HG03159 (cell line): ENCODE measurements at regions not wholly inside any gene's neighbourhood (a gene's known extent, or its start where the extent isn't known, plus 50 kb on each side); places are given as distances from the start of the nearest gene placed in this dataset.

Source experiments
- ATAC-seq: cut with Tn5 transposase; IDR thresholded peaks from one replicate; pipeline ENCODE4 v1.9.1; 2021; ENCODE audit warnings: mild to moderate bottlenecking, moderate library complexity; ENCODE audit not compliant: unreplicated experiment

DNA sequence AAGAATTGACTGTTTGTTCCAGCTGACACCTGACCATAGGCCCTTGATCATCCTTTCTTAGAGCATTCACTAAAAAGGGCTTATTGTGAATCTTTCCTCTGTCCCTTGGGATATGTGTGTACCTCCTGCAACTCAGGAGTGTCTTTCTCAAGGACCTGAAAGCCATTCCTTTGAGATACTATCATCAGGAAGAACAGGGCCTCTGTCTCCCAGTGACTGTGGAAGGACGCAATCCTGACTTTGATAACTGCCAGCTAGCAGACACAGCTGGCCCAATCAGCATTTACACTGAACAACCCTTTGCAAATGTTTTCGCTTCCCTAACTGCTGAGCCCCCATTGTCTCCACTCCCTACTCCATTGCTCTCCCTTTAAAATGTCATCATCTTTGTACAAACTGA, 144.4 kb downstream of the RMI1 start:
- no peak for ATAC-seq

DNA sequence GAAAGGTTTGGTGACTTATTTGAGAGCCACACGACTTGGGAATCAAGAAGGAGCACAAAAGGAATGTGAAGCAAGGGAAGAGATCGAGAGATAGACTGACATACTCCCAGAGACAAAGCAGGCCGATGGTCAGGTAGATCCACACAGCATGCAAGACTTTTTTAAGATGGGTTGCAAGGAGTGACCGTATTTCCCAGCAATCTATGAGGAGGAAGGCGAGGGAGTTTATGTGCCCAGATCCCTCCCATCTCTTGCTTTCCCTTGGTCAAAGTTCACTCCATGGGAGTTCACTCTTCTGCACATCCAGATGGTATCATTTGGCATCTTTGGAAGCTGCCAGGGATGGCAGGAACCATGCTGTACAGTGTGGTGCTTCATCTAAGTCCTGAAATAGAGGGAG, 148.9 kb downstream of the RMI1 start:
- no peak for ATAC-seq

DNA sequence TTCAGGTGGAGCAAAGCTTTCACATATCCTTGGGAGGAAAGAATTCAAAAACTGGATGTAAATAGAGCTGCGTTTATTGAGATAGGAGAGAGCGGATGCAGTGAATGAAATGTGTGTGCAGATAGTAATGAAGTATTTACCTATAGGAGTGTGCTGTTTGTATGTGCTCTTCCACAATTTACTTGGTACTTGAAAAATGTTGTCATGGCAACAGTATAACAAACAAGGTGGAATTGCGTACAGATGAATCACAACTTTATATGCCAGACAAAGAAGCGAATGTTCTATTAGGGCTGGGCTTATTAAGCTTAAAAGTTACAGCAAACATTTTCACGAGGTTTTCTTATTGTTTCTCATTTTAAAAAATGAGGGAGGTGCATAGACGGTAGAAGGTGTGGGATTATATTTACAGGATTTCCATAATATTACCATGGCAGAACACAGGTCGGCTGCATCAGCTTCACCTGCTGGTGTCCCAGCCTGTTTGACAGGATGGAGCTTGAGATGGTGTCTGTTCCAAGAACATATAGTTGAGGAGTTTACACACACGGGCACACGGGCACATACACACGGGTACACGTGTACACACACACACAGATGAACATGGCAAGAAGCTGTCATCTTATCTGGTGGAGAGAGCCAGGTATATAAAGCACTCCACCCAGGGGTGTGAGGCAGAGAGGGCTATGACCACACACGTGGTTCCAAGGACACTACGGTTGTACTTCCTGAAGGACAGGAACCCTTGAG, 155.7 kb downstream of the RMI1 start:
- no peak for ATAC-seq

DNA sequence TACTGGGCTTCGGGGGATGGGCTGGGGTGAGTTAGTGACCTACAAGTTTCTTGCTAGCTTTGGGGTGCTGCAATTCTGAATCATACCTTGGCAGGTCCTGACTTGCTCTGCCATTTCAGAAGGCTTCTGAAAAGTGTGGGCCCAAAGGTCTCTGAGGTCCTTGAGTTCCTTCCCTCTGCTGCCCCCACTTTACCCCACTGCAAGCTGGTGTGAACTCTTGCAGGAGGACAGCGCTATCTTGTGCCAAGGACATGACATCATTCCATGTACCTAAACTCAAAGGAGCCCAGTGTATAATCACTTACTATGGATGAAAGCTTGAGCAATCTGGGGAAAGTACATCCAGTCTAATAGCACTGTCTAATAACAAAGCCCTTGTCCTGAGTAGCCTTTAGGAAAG, 157.4 kb downstream of the RMI1 start:
- ATAC-seq = no peak

DNA sequence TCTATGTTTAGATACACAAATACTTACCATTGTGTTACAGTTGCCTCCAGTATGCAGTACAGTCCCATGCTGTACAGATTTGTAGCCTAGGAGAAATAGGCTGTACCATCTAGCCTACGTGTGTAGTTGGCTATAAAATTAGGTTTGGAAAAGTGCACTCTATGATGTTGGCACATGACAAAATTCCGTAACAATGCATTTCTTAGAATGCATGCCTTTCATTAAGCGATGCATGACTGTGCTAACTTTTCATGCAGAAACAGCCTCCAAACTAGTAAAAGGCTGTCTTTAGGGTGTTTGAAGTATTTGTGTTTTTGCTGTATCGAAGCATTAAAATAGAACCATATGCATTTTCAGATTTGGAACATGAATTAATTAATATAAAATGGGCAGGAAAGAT, 157.9 kb downstream of the RMI1 start:
- ATAC-seq = no peak

DNA sequence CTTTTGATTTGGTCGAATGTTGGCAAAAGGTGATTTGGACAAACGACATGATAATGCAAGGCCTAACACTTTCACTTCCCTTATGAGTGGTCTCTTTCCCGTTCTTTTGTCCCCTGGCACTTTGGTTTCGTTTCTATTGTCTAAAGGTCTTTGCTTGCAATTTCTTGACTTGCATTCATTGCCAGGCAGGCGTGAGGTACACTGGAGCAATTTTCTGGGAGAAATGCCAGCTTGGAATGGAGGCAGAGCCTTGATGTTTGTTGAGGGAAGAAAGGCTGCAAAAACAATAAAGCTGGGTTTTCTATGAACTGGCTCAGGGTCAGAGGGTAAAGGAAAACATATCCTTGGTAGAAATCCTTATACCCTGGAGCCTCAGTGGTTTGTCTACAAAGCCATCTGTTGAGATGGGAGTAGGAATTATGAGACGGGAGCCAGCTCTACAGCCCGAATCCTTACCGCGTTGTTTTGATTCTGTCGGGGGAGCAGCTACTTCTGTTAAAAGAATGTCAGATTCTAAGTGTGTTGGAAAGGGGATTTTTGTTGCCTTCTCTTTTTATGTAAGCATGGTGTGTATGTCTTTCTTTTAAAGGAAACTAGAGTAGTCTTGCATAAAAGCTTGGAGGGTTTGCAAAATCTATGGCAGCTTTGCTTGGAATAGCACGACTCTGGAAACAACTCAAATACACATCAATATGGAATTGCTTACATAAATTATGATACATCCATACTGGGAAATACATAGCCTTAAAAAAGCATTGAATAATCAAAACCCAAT, 158.9 kb downstream of the RMI1 start:
- ATAC-seq = no peak

DNA sequence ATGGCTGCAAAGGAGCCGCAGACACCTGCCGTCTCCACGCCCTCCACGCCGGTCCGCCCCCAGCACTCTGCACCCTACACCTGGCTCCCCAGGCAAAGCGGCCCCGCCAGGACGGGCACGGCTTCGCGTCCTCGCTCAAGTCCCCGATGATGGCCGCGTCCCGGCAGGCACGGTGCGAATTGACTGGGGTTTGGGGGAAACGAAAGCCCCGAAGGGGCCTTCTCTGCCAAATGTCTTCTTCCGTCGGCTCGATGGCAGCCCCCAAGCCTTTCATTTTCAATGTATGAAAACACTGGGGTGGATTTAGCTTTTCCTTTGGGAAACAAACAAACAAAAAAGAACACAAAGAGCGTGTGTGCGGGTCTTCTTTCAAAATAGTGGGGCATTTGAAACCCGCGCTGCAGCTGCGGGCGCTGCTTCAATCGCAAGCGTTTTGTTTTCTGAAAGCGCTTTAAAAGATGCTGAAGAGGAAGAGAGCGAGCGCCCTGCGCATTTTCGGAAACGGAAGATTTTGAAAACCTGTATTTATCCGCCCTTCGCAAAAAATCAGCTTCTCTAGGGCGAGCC, 160.0 kb downstream of the RMI1 start:
- ATAC-seq = no peak

DNA sequence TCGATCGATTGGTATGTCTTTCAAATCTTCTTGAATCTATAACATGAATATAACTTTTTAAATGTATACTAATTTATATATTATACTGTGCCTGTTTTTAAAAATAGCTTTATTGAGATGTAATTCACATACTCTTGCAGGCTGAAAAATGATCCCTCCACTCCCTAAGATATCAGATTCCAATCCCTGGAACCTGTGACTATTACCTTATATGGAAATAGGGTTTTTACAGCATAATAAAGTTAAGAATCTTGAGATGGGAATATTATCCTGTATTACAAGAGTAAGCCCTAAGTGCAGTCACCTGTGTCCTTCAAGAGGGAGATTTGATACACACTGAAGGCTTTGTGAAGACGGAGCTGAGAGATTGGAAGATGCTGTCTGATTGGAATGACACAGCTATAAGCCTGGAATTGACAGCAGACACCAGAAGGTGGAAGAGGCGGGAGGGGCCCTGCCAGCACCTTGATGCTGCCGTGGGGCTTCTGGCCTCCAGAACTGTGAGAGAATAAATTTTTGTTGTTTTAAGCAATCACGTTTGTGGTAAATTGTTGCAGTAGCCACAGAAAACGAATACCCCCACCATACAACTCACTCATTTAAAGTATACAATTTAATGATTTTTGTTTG, 161.3 kb downstream of the RMI1 start:
- ATAC-seq = no peak

DNA sequence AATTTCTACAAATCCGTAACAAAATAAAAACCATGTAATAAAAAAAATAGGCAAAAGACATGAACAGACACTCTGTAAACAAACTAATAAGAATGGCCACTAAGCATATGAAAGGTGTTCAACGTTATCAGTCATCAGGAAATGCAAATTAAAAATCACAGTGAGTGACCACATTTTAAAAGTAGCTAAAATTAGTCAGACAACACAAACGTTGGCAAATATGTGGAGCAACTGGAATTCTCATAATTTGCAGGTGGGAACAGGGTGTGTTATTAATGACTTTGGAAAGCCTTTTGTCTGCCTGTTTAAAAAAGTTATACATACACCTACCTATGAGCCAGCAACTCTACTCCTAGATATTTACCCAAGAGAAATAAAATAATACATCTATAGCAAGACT, 164.4 kb downstream of the RMI1 start:
- ATAC-seq = no peak

DNA sequence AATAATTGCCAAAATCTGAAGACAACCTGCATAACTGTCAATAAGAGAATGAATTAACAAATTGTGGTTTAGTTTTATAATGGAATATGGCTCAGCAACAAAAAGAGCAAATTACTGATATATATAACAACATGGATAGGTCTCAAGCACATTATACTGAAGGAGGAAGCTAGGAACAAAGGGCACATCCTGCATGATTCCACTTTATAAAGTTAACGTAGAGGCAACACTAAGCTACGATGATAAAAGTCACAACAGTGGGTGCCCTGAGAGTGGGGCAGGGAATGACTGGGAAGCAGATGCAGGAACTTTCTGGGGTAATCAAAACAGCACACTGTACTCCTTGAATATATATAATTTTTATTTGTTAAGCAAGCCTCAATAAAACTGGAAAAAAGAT, 165.2 kb downstream of the RMI1 start:
- no peak for ATAC-seq

DNA sequence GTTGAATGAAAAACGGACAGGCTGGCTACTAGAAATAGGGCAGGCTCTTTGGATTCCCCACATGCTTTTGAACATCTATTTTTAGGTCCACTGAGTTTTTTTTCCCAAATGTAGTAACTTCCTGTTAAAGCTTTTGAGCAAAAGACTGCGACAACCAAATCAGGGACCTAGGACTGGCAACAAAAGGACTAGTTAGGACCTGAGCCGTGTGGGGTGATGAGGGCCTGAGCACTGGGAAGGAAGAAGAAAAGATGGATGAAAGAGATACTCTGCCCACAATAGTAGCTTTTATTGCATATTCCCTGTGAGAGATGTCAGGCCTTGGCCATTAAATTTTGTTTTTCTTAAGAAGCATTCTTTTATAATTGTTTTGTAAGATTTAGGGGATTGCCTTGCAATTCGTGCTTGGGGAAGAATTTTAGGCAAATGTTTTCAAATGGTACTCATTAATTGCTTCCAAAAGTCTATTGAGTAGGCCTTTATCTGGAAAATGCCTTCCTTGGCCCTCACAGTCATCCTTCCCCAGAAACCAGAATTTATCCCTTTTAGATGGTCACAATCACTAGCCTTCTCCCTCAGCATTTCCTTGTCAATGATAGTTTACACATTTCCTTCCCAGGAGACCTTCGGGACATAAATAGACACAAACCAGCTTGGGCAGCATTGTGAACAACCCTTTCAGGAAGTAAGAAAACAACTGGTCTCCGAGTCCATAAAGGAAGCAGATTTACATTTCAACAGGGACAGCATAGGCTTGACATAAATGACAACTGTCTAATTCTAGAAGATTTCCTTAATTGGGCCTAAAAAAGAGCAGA, 166.5 kb downstream of the RMI1 start:
- no peak for ATAC-seq

DNA sequence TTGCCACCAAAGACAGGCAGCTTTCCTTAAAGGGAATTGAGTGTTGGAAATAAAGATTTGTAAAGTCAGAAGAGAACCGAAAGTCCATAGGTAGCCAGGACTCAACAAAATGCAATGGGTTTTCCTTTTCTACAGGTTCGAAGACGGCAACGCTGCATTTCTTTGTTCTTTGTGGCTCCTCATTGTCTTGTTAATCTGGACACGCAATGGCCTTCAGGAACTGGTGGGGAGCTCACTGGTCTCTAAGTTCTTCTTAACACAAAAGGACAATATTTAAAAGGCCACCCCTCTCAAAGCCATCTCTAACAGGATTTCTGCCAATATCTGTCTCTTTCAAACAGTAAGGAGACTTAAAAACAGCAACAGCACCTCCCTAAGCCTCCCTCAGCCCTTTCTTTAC, 170.6 kb downstream of the RMI1 start:
- ATAC-seq = no peak

DNA sequence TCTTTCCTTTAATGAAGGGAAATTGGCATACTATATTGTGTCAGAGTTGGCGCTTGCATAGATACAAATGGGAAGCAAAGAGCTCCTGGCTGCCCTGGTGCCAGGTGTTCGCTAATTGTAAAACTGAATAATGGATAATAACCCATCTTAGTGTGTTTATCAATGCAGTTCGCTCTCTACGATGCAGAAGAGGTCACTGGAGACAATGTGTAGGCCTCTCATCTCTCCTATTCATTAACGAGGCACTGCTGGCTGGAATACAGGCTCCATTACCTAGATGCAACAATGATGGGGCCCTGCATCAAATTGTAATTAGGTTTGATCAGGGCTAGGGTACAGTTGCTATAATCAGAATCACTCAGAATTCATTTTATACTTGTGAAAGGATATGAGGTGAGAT, 171.0 kb downstream of the RMI1 start:
- ATAC-seq = no peak

DNA sequence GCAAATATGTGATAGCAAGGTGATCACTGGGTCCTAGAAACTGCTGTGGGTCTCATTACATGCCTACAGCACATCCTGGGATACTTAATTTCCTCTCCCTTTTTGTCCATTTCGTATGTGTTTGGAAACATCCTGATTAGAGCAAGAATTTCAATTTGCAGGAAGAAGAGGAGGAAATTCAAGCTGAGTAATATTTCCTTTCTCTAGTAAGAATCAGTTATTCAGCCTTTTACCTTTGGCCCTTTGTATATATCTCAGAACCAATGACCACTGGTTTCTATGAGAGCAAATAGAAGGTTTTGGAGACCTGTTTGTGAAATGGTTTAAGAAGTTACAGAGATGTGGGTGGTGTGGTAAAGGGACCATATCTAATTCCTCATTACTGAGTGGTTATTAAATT, 171.6 kb downstream of the RMI1 start:
- ATAC-seq = no peak

DNA sequence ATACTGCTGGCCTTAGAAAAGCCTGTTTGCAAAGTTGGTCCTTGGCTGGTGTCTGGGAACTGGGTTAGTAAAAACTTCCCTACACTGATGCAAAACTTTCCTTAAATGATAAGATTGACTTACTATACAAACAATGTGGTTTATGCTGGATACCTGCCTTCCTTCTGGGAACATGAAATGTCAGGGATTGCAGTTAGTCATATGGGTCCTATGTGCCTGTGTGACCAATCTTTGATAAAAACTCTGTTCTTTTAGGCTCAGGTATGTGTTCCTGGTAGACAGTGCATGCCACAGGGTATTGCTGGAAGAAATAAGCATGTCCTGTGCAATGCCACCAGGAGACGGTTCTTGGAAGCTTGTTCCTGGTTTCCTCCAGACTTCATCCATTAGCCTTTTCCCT, 173.3 kb downstream of the RMI1 start:
- ATAC-seq = no peak

DNA sequence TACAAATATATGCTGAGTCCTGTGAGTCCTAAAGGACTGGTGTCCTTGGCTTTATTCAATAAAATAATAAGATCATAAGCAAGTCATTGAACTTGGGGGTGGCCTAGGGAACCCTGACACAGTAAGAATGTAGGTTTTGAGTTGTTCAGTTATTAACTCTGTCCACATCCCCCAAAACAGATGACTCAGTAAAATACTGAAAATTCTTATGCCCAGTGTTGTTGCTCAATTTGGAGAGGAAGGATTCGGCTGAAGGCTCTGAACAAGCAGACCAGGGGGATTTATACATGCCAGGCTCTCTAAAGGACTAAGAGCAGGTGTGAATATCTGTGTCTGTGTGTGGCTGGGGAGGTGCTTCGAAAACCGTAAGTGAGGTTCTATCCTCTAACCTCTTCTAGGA, 173.7 kb downstream of the RMI1 start:
- ATAC-seq = no peak

DNA sequence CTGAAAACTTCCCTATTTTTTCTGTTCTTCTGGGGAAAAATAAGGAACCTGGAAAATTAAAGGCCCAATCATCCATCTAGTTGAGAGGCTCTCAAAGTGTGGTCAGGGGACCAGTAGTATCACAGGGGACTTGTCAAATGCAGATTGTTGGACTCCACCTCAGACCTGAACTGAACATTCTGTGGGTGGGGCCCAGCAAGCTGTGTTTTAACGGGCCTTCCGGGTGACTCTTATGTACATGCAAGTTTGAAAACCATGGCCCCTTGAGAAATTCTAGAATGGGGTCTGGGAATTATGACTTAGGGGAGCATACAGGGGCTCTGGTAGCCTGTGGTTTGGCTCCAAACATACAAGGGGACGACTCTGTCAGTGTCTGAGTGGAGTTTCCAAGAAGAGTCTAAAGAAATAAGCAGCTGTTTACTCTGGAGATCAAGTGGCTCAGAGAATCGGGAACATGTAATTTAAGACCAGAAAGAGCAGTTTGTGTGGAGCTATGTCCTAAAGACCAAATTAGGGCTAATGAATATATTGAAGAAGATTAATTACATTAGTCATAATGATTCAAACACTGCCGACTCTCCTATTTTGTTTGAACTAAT, 177.4 kb downstream of the SLC28A3 start:
- no peak for ATAC-seq

DNA sequence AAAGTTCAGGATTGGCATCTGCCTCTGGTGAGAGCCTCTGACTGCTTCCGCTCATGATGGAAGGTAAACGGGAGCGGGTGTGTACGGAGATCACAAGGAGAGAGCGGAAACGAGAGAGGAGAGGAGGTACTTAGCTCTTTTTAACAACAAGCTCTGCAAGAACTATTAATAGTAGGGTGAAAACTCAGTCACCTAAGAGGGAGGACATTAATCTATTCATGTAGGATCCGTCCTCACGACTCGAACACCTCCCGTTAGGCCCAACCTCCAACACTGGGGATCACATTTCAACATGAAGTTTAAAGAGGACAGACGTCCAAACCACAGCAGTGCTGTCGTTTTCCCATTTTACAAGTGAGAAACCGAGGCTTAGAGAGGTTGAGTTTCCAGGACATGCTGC, 173.7 kb downstream of the SLC28A3 start:
- no peak for ATAC-seq

DNA sequence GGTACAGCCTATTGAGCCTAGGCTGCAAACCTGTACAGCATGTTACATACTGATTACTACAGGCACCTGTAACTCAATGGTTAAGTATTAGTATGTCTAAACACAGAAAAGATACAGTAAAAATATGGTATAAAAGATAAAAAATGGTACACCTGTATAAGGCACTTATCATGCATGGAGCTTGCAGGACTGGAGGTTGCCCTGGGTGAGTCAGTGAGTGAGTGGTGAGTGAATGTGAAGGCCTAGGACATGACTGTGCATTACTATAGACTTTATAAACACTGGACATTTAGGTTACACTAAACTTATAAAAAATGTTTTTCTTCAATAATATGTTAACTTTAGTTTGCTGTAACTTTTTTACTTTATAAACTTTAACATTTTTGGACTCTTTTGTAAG, 171.3 kb downstream of the SLC28A3 start:
- no peak for ATAC-seq

DNA sequence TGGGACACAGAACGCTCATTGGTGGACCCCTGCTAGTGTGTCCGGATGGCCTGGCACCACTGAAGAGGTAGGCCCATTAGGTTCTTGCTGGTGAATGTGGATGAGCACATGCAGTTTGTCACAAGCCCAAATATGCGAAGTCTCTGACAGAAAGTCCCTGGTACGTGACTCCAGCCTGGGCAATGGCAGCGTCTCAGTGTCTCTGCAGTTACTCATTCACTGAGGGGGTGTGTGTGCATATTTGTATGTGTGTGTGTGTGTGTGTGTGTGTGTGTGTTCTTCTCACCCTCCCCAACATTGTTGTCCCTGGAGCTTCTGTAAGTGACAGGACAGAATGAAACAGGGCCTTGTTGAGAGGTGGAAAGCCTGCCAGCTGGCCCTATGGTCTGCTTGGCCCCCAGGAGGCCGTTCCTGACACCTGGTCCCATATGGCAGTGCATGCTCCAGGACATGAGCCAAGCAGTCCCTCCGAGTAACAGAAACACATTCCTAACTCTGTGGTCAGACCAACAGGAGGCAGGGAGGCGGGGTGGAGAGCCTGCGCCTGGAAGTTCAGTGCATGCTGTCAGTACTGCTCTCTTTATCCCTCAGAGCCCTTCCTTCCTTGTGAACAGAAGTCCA, 169.9 kb downstream of the SLC28A3 start:
- no peak for ATAC-seq
